Stimulated activated CD4-positive, alpha-beta T cell treated with anti-CD3 and anti-CD28 coated beads, Interleukin-12 subunit alpha, Interleukin-12 subunit beta, amount 100 ng/mL, for 48 hours (primary cell): ENCODE measurements at regions not wholly inside any gene's neighbourhood (a gene's known extent, or its start where the extent isn't known, plus 50 kb on each side); places are given as distances from the start of the nearest gene placed in this dataset.

ENCODE experiments used
- DNase-seq, 3 donors: peaks; one replicate each; pipeline ENCODE4 v3.0.0-alpha.2; 2020; ENCODE audit warnings: low read depth in 2 of 3, low spot score in 1 of 3

DNA sequence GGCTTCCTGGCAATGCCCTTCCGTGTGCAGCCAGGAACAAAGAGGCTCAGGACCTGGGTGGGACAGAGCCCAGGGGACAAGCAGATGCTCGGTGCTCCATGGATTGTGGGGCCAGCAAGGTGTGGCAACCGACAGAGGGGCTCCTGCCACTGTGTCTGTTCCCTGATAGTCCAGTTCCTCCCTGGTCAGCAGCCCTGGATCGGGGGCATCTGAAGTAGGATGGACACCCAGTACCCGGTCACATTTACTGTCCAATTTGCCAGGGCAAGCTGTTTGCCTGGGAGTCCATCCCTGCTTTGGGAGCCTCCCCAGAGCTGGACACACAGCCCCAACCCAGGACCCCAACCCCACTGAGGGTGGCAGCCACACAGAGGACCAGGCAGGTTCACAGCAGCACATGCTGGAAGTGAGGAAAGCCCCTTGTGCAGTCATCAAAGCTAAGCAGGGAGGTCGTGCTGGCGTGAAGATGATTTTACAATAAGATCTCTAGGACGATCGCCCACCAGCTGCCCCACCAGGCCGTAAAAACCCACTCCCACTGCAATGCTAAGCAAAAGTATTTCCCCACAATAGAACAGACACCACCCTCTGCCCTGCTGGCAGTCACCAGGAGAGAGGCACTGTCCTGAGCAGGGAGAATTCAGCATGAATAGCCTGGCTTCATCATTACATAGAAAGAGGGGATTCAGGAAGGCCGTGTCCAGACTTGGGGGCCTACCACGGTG, 141.7 kb downstream of the NDUFA10 start:
- DNase-seq = no peak

- no peak for DNase-seq
These were observed 142.4 kb downstream of the NDUFA10 start for GRCh38 chr2:239882781-239883180.

DNA sequence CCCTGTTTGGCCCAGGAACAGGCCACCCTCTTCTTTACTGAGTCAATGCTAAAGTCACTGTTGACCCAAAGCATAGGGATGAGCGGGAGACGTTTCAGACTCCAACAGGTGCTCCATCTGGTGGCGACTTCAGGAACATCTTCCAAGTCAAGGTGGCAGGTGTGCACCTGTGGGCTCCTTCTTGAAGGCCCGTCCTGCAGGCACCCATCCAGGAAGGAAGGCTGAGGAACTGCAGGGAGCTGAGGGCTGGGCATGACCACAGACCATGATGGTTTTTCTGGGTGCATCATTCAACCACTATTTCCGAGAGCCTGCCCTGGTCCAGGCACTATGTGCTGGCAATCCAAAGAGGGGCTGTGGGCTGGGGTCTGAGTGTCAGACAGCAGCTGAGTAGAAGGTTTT, 142.8 kb downstream of the NDUFA10 start:
- peak; percentile 16 to 46 (median 39) for DNase-seq

DNA sequence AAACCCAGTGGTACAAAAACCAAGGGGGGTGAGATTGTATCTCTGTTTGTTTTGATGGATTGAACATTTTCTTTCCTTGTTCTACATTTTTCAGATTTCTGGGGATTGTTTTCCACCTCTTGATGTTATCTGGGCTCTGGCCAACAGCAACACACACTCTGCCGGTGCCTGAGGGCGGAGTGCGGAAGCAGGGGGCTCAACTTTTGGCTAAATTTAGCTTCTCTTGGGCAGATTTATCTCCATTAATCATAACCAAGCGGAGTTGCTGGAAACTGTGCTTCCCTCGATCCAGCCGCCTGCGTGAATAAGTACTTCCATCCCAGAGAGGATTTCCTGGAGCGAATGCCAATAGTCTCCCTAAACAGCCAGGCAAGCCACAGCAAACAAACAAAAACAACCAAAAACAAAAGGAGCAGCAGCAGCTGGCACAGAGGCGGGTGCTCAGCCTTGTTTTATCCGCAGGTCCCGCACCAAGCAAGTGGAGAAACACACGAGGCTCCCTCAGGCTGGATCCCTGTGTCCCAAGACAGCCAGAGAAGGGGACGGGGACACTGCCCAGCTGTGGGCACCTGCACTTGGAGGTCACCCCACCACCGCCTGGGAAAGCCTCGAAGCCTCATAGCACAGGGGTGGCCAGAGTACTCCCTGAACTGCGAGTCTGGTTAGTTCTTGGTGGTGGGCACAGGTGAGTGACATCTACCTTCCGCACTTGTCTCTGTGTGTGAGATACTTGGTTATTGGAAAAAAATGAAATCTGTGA, 143.4 kb downstream of the NDUFA10 start:
- DNase-seq = no peak

GRCh38 chr2:239881031-239881471, 144.1 kb downstream of the NDUFA10 start:
- no peak for DNase-seq

- no peak for DNase-seq
These were observed 144.7 kb downstream of the NDUFA10 start for GRCh38 chr2:239880396-239880795.

DNA sequence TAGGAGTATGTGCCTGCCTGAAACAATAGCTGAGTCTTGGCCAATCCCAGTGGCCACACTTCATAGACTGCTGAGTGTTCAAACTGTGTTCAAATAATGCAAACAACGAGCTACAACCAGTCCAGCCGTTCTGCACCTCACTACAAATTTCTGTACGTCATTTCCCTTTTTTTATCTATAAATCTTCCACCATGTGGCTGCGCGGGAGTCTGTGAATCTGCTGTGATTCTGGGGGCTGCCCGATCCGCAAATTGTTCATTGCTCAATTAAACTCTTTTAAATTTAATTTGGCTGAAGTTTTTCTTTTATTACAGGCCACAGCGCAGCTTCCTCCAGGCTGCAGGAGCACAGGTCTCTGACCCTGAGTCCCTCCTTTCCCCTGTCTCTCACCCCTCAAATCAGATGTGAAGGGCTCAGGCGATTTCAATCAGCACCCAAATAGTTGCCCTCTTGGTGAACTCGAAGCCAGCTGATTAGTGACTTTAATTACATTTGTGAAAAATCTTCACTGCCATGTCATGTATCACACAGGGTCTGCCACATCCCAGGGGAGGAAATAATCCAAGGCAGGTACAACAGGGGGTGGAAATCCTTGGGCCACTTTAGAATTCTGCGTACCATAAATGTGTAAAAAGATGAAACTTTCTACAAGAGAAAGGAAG, 145.6 kb downstream of the NDUFA10 start:
- DNase-seq = no peak

DNA sequence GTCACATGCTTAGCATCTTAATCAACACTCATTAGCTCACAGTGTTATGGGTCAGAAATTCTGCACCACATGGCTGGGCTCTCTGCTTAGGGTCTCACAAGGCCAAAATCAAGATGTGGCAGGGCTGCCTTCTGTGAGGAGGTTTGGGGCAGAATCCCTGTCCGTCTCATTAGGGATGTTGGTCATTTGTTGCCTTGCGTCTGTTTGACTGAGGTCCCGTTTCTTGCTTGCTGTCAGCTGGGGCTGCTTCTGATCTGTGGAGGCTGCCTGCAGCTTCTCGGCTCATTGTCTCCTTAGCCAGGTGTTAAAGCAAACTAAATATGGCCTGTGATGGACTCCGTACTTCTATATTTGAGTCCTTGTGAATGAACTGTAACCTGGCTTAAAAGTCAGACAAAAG, 146.5 kb downstream of the NDUFA10 start:
- DNase-seq = no peak

- DNase-seq = no peak
These were observed 148.2 kb downstream of the NDUFA10 start for GRCh38 chr2:239876948-239877289.

DNA sequence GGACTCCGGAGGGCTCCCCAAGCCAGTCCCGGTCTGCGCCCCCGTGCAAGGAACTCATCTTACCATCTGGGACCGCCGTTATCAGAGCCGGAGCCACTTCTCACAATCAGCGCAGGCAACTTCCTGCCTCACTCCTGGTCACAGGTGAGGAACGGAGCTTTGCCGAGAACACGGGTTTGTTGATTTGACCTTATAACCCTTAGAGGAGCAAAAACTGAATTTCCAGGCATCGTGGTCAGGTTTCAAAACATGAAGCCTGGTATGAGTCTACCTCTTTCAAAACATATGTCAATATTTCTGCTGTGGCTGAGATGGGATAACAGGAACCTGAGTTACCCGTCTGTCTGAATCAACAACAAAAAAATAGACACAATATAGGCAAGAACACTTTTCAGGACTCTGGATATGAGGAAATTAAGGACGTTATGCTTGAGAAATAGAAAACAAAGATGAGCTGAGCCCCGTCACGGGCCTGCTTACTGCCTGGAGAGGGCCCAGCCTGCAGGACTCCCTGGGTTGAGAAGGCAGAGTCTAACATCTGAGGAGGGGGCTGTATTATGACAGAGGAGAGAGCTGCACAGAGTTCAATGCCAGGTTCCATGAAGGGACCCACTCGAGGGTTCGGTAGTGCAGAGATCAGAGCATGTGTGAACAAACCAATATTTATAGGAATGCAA, 148.7 kb downstream of the NDUFA10 start:
- DNase-seq = no peak

GRCh38 chr2:239874636-239875356, 150.3 kb downstream of the NDUFA10 start:
- no peak for DNase-seq

DNA sequence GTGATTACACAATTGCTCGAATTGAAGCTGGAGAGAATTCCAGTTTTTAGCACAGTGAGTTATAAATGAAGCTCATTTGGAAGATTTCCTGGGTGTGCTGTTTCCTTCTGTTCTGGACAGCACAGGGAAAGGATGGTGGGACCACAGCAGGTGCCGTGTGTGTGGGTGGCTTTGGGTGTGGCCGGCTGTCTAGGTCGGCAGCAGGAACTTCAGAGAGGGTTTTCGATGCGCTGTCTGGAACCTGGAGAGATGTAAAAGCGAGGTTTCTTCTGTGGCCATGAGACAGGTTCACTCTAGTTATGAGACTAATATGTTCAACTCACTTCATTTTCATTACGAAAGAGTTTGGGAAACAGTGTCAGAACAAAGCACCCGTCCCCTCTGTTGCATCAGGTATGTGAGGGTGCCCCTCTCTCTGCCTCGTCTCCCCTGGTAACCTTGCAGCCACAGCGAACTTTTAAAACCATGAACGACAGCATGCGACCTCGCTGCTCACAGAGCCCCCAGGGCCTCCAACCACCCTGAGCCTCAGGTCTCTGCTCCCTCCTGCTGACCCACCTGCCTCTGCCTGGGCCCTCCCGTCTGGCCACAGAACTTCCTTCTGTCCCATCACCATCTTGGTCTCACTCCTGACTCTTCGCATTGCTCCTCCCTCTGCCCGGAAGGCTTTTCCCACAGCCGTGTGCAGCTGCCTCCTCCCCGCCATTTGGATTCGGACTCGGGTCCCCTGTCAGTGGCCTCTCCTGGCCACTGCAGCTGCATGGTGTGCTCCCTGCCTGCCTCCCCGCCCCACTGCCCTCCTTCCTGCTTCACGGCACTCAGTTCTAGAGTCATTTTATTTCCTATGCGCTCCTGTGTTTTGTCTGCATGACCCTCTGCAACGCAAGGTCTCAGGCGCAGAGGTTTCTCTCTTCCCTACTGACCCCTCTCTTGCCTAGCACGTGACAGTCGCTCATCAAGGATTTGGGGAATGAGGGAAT, 151.2 kb downstream of the NDUFA10 start:
- no peak for DNase-seq

GRCh38 chr2:239871481-239872435, 153.4 kb downstream of the NDUFA10 start:
- no peak for DNase-seq

GRCh38 chr2:239870863-239871262, 154.3 kb downstream of the NDUFA10 start:
- no peak for DNase-seq

GRCh38 chr2:239870276-239870675, 154.9 kb downstream of the NDUFA10 start:
- DNase-seq = no peak

DNA sequence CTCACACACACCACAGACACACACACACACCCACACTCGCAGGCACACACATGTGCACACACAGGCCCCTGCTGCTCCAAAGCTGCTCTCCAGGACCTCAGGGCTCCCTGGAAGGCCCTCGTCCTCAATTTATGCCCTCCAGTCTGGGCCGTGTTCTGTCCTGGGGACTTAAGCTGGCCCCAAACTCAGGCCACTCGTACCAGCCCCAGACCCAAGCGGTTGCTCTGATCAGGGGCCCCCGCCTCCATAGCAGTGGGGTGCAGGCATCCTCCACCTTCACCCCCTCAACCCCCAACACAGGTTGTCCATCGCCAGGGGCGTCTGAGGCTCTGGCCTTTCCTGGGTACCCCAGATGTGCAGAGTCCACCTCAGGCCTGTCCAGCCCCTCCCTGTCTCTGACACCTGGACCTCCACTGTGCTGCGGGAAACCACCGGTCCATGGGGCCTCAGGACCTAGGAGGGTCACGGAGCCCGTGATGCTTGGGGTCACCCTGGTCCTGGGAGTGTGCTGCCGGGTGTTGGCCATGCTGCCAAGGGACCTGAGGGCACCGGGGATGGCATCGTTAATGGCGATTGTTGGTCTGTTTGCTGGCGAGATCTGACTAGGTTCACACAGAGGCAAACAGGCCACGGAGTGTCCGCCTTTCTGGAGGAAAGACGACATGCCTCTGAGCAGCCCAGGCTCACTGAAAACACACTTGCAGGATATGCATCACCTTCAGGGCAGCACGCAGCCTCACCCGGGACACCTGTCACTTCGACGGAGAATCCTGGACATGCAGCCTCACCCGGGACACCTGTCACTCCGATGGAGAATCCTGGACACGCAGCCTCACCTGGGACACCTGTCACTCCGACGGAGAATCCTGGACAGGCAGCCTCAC, 155.6 kb downstream of the NDUFA10 start:
- DNase-seq = no peak

DNA sequence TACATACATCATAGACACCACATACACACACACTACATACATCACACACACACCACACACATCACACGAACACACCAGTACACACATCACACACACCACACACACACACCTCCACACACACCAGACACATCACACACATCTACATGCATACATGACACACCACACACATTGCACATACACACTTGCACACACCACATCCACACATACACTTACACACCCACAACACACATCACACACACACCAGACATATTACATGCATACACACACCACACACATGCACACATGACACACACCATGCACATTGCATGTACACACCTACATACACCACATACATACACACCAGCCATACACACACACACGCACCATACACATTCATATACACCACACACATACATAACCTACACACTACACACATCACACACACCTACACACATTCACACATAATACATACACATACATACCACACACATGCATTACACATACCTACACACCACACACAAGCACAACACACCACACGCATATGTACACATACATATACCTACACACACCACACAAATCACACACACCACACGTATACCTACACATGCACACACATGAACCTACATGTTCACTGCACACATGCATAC, 156.5 kb downstream of the NDUFA10 start:
- no peak for DNase-seq
